ENCODE measurements at regions not wholly inside any gene's neighbourhood (a gene's known extent, or its start where the extent isn't known, plus 50 kb on each side); places are given as distances from the start of the nearest gene placed in this dataset.
"Not testable (repeated sequence)": the region's sequence is repeated elsewhere in the genome, so short reads cannot be mapped to it uniquely, and the experiment has no call there.

GRCh38 chr1:14281412-14281811 is 317.1 kb upstream of the KAZN start:
- DNase-seq = no peak

GRCh38 chr1:14282707-14283106 is 315.8 kb upstream of the KAZN start:
- Histone ChIP-seq H3K27ac (no peak overlapping the region), H3K4me1 (no peaks in the 10 kb centered on the region), H3K27me3 (no peaks in the 10 kb centered on the region), H3K36me3 (no peaks in the 10 kb centered on the region), H3K4me3 (no peak overlapping the region), H3K9me3 (no peaks in the 10 kb centered on the region)
- TF ChIP-seq CTCF (IDR thresholded peaks at IDR 0.05) (no peak), POLR2A (IDR thresholded peaks at IDR 0.05) (no peak), EP300 (IDR thresholded peaks at IDR 0.05; ENCODE audit: low read depth) (no peak), POLR2AphosphoS5 (IDR thresholded peaks at IDR 0.05) (no peak)
- 59 to 64% methylated on average over 4 to 7 of the region's 7 CpGs for WGBS, 2 donors (ENCODE audit: low coverage in 1 of 2)
- DNase-seq = no peak
- intact Hi-C loops (cut with DNase I; ENCODE audit: low total_unique reads) = no loop called here
- in situ Hi-C loops (cut with MboI; ENCODE audit: low pct_ligation_motif_present in 1 of 4, low pct_unique_long_range_greater_than_20kb in 1 of 4, low sequenced_read_pairs in 3 of 4) = no loop called here

More at GRCh38 chr1:14281412-14281811, 317.1 kb upstream of the KAZN start:
- Histone ChIP-seq H3K27ac (no peak overlapping the region), H3K4me3 (no peak overlapping the region), H3K36me3 (no peaks in the 10 kb centered on the region), H3K9me3 (no peaks in the 10 kb centered on the region), H3K4me1 (no peaks in the 10 kb centered on the region), H3K27me3 (no peaks in the 10 kb centered on the region)
- in situ Hi-C loops (cut with MboI; ENCODE audit: low pct_ligation_motif_present in 1 of 4, low pct_unique_long_range_greater_than_20kb in 1 of 4, low sequenced_read_pairs in 3 of 4) = no loop called here
- TF ChIP-seq POLR2A (IDR thresholded peaks at IDR 0.05) (no peak), EP300 (IDR thresholded peaks at IDR 0.05; ENCODE audit: low read depth) (no peak), CTCF (IDR thresholded peaks at IDR 0.05) (no peak), POLR2AphosphoS5 (IDR thresholded peaks at IDR 0.05) (no peak)
- WGBS, 2 donors (ENCODE audit: low coverage in 1 of 2) = 77% methylated on average over 1 of the region's 1 CpG; no CpG with 5 or more reads in 1 of the 2 donors
- intact Hi-C loops (cut with DNase I; ENCODE audit: low total_unique reads) = no loop called here

GRCh38 chr1:14285238-14285637 is 313.2 kb upstream of the KAZN start:
- DNase-seq = no peak
- Histone ChIP-seq H3K4me1 (no peaks in the 10 kb centered on the region), H3K9me3 (no peaks in the 10 kb centered on the region), H3K36me3 (no peaks in the 10 kb centered on the region), H3K4me3 (no peak overlapping the region), H3K27ac (no peak overlapping the region), H3K27me3 (no peaks in the 10 kb centered on the region)
- intact Hi-C loops (cut with DNase I; ENCODE audit: low total_unique reads) (no loop called here), in situ Hi-C loops (cut with MboI; ENCODE audit: low pct_ligation_motif_present in 1 of 4, low pct_unique_long_range_greater_than_20kb in 1 of 4, low sequenced_read_pairs in 3 of 4) (no loop called here)
- WGBS, 2 donors (ENCODE audit: low coverage in 1 of 2) = 98% methylated on average over 2 of the region's 2 CpGs; no CpG with 5 or more reads in 1 of the 2 donors
- TF ChIP-seq POLR2AphosphoS5 (IDR thresholded peaks at IDR 0.05) = no peak
- no peak for TF ChIP-seq POLR2A (IDR thresholded peaks at IDR 0.05)
- TF ChIP-seq CTCF (IDR thresholded peaks at IDR 0.05) = no peak
- no peak for TF ChIP-seq EP300 (IDR thresholded peaks at IDR 0.05; ENCODE audit: low read depth)

- 81% methylated on average over 6 of the region's 6 CpGs; no CpG with 5 or more reads in 1 of the 2 donors for WGBS, 2 donors (ENCODE audit: low coverage in 1 of 2)
- H3K27ac ChIP-seq; intact Hi-C loops (cut with DNase I; ENCODE audit: low total_unique reads); DNase-seq; H3K36me3 ChIP-seq; H3K4me1 ChIP-seq; H3K27me3 ChIP-seq; in situ Hi-C loops (cut with MboI; ENCODE audit: low pct_ligation_motif_present in 1 of 4, low pct_unique_long_range_greater_than_20kb in 1 of 4, low sequenced_read_pairs in 3 of 4); H3K4me3 ChIP-seq; H3K9me3 ChIP-seq: not testable (repeated sequence)
These were observed 307.3 kb upstream of the KAZN start for GRCh38 chr1:14291182-14291581.

- TF ChIP-seq EP300 (IDR thresholded peaks at IDR 0.05; ENCODE audit: low read depth) = no peak
- no peak for TF ChIP-seq POLR2AphosphoS5 (IDR thresholded peaks at IDR 0.05)
- no peak for TF ChIP-seq CTCF (IDR thresholded peaks at IDR 0.05)
- no peak for TF ChIP-seq POLR2A (IDR thresholded peaks at IDR 0.05)
- intact Hi-C loops (cut with DNase I; ENCODE audit: low total_unique reads) = no loop called here
- 78% methylated on average over 7 of the region's 7 CpGs; no CpG with 5 or more reads in 1 of the 2 donors for WGBS, 2 donors (ENCODE audit: low coverage in 1 of 2)
These were observed 306.0 kb upstream of the KAZN start for GRCh38 chr1:14292520-14292919.

More at GRCh38 chr1:14292520-14292919, 306.0 kb upstream of the KAZN start:
- in situ Hi-C loops (cut with MboI; ENCODE audit: low pct_ligation_motif_present in 1 of 4, low pct_unique_long_range_greater_than_20kb in 1 of 4, low sequenced_read_pairs in 3 of 4) = no loop called here
- Histone ChIP-seq H3K4me3 (no peak overlapping the region), H3K27me3 (no peaks in the 10 kb centered on the region), H3K27ac (no peak overlapping the region), H3K4me1 (no peaks in the 10 kb centered on the region), H3K36me3 (no peaks in the 10 kb centered on the region), H3K9me3 (no peaks in the 10 kb centered on the region)
- DNase-seq = no peak
